GM18505 (cell line): ENCODE measurements at regions not wholly inside any gene's neighbourhood (a gene's known extent, or its start where the extent isn't known, plus 50 kb on each side); places are given as distances from the start of the nearest gene placed in this dataset.

Experiments
- ATAC-seq: cut with Tn5 transposase; IDR thresholded peaks from one replicate; pipeline ENCODE4 v1.9.1; 2021; ENCODE audit not compliant: unreplicated experiment
- POLR2A ChIP-seq: IDR thresholded peaks from 4 replicates; pipeline ENCODE4 v1.6.1; 2011; ENCODE audit warnings: borderline replicate concordance; ENCODE audit not compliant: insufficient read depth, insufficient read length; ENCODE audit errors: extremely low read depth

GRCh38 chrX:40434947-40435346 is 145.8 kb upstream of the ATP6AP2 start:
- no peak for ATAC-seq
- TF ChIP-seq POLR2A = no peak

- ATAC-seq = no peak
- no peak for TF ChIP-seq POLR2A
Observed at GRCh38 chrX:40434443-40434842, 146.3 kb upstream of the ATP6AP2 start.

GRCh38 chrX:40433160-40433559 is 147.6 kb upstream of the ATP6AP2 start:
- TF ChIP-seq POLR2A = no peak
- no peak for ATAC-seq

GRCh38 chrX:40424259-40424658 is 156.5 kb upstream of the ATP6AP2 start:
- no peak for TF ChIP-seq POLR2A
- no peak for ATAC-seq

- no peak for ATAC-seq
Observed at GRCh38 chrX:40423299-40423698, 157.5 kb upstream of the ATP6AP2 start.

GRCh38 chrX:40422021-40422420 is 158.7 kb upstream of the ATP6AP2 start:
- no peak for TF ChIP-seq POLR2A
- no peak for ATAC-seq

More at GRCh38 chrX:40423299-40423698, 157.5 kb upstream of the ATP6AP2 start:
- no peak for TF ChIP-seq POLR2A

- TF ChIP-seq POLR2A = no peak
- ATAC-seq = no peak
Observed at GRCh38 chrX:40420899-40421729, 159.7 kb upstream of the ATP6AP2 start.

- TF ChIP-seq POLR2A = no peak
- no peak for ATAC-seq
Observed at GRCh38 chrX:40418813-40419195, 162.0 kb upstream of the ATP6AP2 start.

GRCh38 chrX:40418146-40418812 is 162.5 kb upstream of the ATP6AP2 start:
- ATAC-seq = no peak
- no peak for TF ChIP-seq POLR2A

GRCh38 chrX:40415675-40416074 is 165.1 kb upstream of the ATP6AP2 start:
- TF ChIP-seq POLR2A = no peak
- no peak for ATAC-seq

GRCh38 chrX:40414335-40414734 is 166.4 kb upstream of the ATP6AP2 start:
- ATAC-seq = no peak

GRCh38 chrX:40411340-40412111 is 169.2 kb upstream of the ATP6AP2 start:
- ATAC-seq = no peak

More at GRCh38 chrX:40414335-40414734, 166.4 kb upstream of the ATP6AP2 start:
- TF ChIP-seq POLR2A = no peak

GRCh38 chrX:40410859-40411258 is 169.9 kb upstream of the ATP6AP2 start:
- ATAC-seq = no peak
- TF ChIP-seq POLR2A = no peak

More at GRCh38 chrX:40411340-40412111, 169.2 kb upstream of the ATP6AP2 start:
- TF ChIP-seq POLR2A = no peak
